DND-41 (cell line): ENCODE measurements at regions not wholly inside any gene's neighbourhood (a gene's known extent, or its start where the extent isn't known, plus 50 kb on each side); places are given as distances from the start of the nearest gene placed in this dataset.

Source experiments
- EZH2 ChIP-seq: IDR thresholded peaks from 3 replicates; pipeline ENCODE4 v1.6.1; 2012; ENCODE audit warnings: borderline replicate concordance, low read depth, mild to moderate bottlenecking, moderate library complexity, low read length, inconsistent platforms; ENCODE audit not compliant: severe bottlenecking
- TF ChIP-seq, protein P1 (sequence below): IDR thresholded peaks from 2 replicates; pipeline ENCODE4 v1.5.1; 2012; ENCODE audit warnings: borderline replicate concordance, low read length, moderate library complexity, mild to moderate bottlenecking; ENCODE audit not compliant: poor library complexity, severe bottlenecking; ENCODE audit errors: extremely low read depth

DNA sequence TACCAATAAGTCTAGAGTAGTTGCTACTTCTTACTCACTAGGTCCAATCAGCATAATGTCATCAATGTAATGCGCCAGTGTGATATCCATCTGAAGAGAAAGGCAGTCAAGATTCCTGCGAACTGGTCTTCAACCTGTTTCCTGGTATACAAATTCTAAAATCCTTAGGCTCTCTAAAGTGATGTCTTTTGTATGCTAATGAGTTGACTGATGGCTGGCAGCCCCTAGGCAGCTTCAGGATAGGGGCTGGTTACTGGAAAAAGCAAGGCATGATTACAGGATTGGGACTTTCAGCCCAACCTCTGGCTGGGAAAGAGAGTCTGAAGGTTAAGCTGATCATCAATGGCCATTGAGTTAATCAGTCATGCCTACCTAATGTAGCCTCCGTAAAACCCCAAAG, 250.2 kb upstream of the PTER start:
- TF ChIP-seq, protein P1, sequence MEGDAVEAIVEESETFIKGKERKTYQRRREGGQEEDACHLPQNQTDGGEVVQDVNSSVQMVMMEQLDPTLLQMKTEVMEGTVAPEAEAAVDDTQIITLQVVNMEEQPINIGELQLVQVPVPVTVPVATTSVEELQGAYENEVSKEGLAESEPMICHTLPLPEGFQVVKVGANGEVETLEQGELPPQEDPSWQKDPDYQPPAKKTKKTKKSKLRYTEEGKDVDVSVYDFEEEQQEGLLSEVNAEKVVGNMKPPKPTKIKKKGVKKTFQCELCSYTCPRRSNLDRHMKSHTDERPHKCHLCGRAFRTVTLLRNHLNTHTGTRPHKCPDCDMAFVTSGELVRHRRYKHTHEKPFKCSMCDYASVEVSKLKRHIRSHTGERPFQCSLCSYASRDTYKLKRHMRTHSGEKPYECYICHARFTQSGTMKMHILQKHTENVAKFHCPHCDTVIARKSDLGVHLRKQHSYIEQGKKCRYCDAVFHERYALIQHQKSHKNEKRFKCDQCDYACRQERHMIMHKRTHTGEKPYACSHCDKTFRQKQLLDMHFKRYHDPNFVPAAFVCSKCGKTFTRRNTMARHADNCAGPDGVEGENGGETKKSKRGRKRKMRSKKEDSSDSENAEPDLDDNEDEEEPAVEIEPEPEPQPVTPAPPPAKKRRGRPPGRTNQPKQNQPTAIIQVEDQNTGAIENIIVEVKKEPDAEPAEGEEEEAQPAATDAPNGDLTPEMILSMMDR, result no peak
- TF ChIP-seq EZH2, result no peak
